Peyer's patch (tissue), 4 donors: ENCODE measurements at regions not wholly inside any gene's neighbourhood (a gene's known extent, or its start where the extent isn't known, plus 50 kb on each side); places are given as distances from the start of the nearest gene placed in this dataset.

ENCODE experiments used
- CTCF ChIP-seq, 6 experiments: fragments of 450-650 bp in 4 of 6; fragments of 200-600 bp in 2 of 6; sonication (generic) in 1 of 6; IDR thresholded peaks; one replicate each; pipeline ENCODE4 v1.5.1; 2017 to 2019; ENCODE audit warnings: antibody characterized with exemption in 6 of 6, mild to moderate bottlenecking in 3 of 6, moderate library complexity in 1 of 6
- POLR2A ChIP-seq, 2 donors: fragments of 450-650 bp; IDR thresholded peaks; one replicate each; pipeline ENCODE4 v1.5.1; 2017; ENCODE audit warnings: antibody characterized with exemption in 2 of 2, mild to moderate bottlenecking in 2 of 2, moderate library complexity in 2 of 2

- TF ChIP-seq CTCF (IDR thresholded peaks at IDR 0.05) (no peak), POLR2A (IDR thresholded peaks at IDR 0.05) (no peak)
These were observed 164.8 kb upstream of the PITX2 start for GRCh38 chr4:110787707-110788106.
